ENCODE measurements at regions not wholly inside any gene's neighbourhood (a gene's known extent, or its start where the extent isn't known, plus 50 kb on each side); places are given as distances from the start of the nearest gene placed in this dataset.

- Mint-ChIP-seq H3K27me3 (ENCODE audit: low read depth) (no peaks in the 10 kb centered on the region), H3K4me3 (no peak overlapping the region), H3K36me3 (ENCODE audit: low read depth) (no peaks in the 10 kb centered on the region), H3K9me3 (peaks cover 3% of the 10 kb centered on the region), H3K27ac (no peak overlapping the region), H3K4me1 (no peaks in the 10 kb centered on the region)
- TF ChIP-seq CTCF (IDR thresholded peaks at IDR 0.05; ENCODE audit: unreplicated experiment in 3 of 3), result no peak
Observed at GRCh38 chr7:131792311-131792710, 235.9 kb upstream of the PODXL start.

DNA sequence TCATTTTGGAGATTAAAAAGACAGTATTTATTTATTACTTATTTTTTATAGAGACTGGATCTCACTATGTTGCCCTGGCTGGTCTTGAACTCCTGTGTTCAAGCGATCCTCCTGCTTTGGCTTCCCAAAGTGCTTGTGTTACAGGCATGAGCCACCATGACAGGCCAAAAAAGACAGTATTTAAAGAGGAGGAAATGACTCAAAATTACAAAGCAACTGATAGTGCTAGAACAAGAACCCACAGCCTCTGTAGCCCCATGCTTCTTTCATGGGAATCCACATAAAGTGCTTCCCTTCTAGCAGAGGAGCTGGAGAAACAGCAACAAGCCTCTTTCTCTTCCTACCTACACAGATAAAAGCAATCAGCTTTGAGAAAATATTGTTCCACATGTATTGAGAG lies 230.7 kb upstream of the PODXL start:
- no peaks in the 10 kb centered on the region for H3K36me3 Mint-ChIP-seq (ENCODE audit: low read depth)
- peaks cover 13% of the 10 kb centered on the region for H3K27me3 Mint-ChIP-seq (ENCODE audit: low read depth)
- no peaks in the 10 kb centered on the region for H3K4me1 Mint-ChIP-seq
- TF ChIP-seq CTCF (IDR thresholded peaks at IDR 0.05; ENCODE audit: unreplicated experiment in 3 of 3), result no peak
- no peak overlapping the region for H3K27ac Mint-ChIP-seq
- peaks cover 10% of the 10 kb centered on the region for H3K9me3 Mint-ChIP-seq
- H3K4me3 Mint-ChIP-seq, result no peak overlapping the region

DNA sequence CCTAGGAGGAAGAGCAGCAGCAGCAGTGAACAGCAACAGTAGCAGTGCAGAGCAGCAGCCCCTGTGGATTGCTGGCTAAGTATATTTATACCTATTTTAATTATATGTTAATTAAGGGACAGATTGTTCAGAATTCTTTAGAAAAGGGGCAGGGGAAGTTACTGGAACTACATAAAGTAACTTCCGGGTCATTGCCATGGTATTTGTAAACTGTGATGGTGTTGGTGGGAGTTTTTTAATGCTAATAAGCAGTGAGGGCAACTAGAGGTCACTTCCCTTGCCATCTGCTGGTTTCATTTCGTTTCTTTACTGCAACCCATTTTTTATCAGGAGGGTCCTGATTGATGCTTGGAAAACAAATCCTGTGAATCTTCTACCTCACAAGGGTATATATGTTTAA lies 229.8 kb upstream of the PODXL start:
- no peaks in the 10 kb centered on the region for H3K36me3 Mint-ChIP-seq (ENCODE audit: low read depth)
- no peak for TF ChIP-seq CTCF (IDR thresholded peaks at IDR 0.05; ENCODE audit: unreplicated experiment in 3 of 3)
- no peaks in the 10 kb centered on the region for H3K4me1 Mint-ChIP-seq
- peaks cover 19% of the 10 kb centered on the region for H3K27me3 Mint-ChIP-seq (ENCODE audit: low read depth)
- no peak overlapping the region for H3K27ac Mint-ChIP-seq
- H3K9me3 Mint-ChIP-seq, result peaks cover 10% of the 10 kb centered on the region
- no peak overlapping the region for H3K4me3 Mint-ChIP-seq

DNA sequence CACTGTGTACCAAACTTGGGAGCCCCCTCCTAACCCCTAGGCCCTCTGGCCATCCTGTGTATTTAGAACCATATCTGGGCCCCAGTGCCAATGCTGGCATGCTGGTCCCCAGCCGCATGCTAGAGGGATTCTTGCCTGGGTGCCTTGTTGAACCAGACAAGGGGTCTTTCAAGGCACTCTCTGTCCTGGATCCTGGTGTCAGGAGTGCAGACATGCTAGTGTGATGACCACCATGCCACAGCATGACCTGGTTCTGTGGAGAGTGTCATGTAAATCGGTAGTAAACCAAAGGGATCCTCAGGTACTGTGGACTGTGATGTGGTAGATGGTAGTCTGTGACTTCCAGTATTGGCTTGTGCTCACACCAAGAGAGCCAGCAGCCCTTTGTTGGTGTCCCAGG lies 222.2 kb upstream of the PODXL start:
- H3K27me3 Mint-ChIP-seq (ENCODE audit: low read depth), result peaks cover 12% of the 10 kb centered on the region
- H3K36me3 Mint-ChIP-seq (ENCODE audit: low read depth), result no peaks in the 10 kb centered on the region
- no peaks in the 10 kb centered on the region for H3K4me1 Mint-ChIP-seq
- no peak overlapping the region for H3K4me3 Mint-ChIP-seq
- TF ChIP-seq CTCF (IDR thresholded peaks at IDR 0.05; ENCODE audit: unreplicated experiment in 3 of 3), result no peak
- no peaks in the 10 kb centered on the region for H3K9me3 Mint-ChIP-seq
- no peak overlapping the region for H3K27ac Mint-ChIP-seq

- no peak overlapping the region for H3K27ac Mint-ChIP-seq
- no peak for TF ChIP-seq CTCF (IDR thresholded peaks at IDR 0.05; ENCODE audit: unreplicated experiment in 3 of 3)
- H3K4me3 Mint-ChIP-seq, result no peak overlapping the region
- H3K4me1 Mint-ChIP-seq, result no peaks in the 10 kb centered on the region
- H3K9me3 Mint-ChIP-seq, result no peaks in the 10 kb centered on the region
- H3K36me3 Mint-ChIP-seq (ENCODE audit: low read depth), result no peaks in the 10 kb centered on the region
- peaks cover 4% of the 10 kb centered on the region for H3K27me3 Mint-ChIP-seq (ENCODE audit: low read depth)
Observed at GRCh38 chr7:131774419-131775220, 218.2 kb upstream of the PODXL start.

DNA sequence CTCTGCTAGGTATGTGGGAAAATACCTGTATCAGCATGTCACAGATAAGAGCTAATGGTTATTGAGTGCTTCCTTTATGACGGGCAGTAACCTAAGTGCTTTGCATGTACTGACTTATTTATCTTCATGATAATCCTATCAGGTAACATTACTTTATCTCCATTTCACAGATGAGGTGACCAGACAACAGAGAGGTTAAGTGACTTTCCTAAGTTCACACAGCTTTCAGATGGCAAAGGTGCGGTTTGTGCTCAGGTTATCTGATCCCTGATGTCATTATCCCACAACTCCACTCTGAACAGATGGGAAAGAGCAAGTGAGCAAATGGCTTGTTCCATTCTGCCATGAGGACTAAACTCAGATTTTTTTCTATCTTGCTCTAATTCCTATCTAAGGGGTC lies 217.0 kb upstream of the PODXL start:
- Mint-ChIP-seq H3K36me3 (ENCODE audit: low read depth) (no peaks in the 10 kb centered on the region), H3K27ac (no peak overlapping the region), H3K27me3 (ENCODE audit: low read depth) (peaks cover 4% of the 10 kb centered on the region), H3K4me3 (no peak overlapping the region), H3K9me3 (no peaks in the 10 kb centered on the region), H3K4me1 (no peaks in the 10 kb centered on the region)
- no peak for TF ChIP-seq CTCF (IDR thresholded peaks at IDR 0.05; ENCODE audit: unreplicated experiment in 3 of 3)

Data from nephron (organoid).